ENCODE measurements at regions not wholly inside any gene's neighbourhood (a gene's known extent, or its start where the extent isn't known, plus 50 kb on each side); places are given as distances from the start of the nearest gene placed in this dataset.

DNA sequence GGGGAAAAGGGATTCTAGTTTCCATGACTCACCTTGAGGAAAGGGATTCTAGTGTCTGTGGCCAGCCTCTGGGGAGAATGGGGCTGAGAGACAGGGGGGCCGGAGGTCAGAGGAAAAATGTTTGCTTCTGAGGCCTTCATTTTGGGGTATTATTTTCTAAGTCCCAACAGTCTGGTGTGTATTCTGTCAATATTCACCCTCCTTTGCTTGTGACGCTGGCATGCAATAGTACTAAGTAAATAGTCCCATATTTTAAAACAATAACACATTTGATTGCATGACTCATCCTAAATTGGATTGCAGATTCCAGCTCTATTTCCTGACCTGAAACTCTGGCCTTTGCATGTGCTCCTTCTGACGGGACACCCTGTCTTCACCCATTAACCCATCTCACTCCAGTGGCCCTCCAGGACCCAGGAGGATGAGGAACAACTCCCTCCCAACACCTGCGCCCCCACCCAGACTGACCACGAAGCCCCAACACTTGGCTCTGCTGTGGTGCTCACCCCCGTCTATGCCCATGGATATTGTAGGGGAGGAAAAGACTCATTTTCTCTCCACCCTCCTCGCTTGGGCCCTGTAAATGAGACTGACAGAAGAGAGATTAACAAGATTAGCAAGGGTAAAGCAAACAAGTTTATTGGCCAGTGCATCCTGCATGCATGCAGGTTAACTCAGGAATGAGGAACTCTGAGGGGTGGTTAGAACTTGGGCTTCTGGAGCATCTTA lies 495.6 kb upstream of the KLF6 start:
- Histone ChIP-seq H3K27ac (ENCODE audit: low read depth, low read length) (no peak overlapping the region), H3K4me3 (ENCODE audit: insufficient read depth, low read length, poor library complexity, severe bottlenecking) (no peak overlapping the region), H3K9me3 (ENCODE audit: insufficient read depth, low read length) (no peaks in the 10 kb centered on the region), H3K79me2 (ENCODE audit: insufficient read depth, low read length) (no peaks in the 10 kb centered on the region), H3K4me2 (ENCODE audit: low read depth, low read length, poor library complexity, severe bottlenecking) (no peak overlapping the region), H4K20me1 (ENCODE audit: low read depth, low read length) (no peaks in the 10 kb centered on the region), H2AFZ (ENCODE audit: low read depth, low read length, severe bottlenecking) (no peak overlapping the region), H3F3A (ENCODE audit: insufficient read depth) (no peaks in the 10 kb centered on the region), H3K9ac (ENCODE audit: low read length) (no peak overlapping the region), H3K9me2 (replicated peaks; ENCODE audit: insufficient read depth, low read length) (no peaks in the 10 kb centered on the region), H3K27me3 (ENCODE audit: low read length) (no peaks in the 10 kb centered on the region), H3K36me3 (ENCODE audit: low read length) (no peaks in the 10 kb centered on the region)
- no peak for TF ChIP-seq EZH2phosphoT487 (conservative IDR thresholded peaks at IDR 0.05; ENCODE audit: low read length)
- TF ChIP-seq, protein P1, sequence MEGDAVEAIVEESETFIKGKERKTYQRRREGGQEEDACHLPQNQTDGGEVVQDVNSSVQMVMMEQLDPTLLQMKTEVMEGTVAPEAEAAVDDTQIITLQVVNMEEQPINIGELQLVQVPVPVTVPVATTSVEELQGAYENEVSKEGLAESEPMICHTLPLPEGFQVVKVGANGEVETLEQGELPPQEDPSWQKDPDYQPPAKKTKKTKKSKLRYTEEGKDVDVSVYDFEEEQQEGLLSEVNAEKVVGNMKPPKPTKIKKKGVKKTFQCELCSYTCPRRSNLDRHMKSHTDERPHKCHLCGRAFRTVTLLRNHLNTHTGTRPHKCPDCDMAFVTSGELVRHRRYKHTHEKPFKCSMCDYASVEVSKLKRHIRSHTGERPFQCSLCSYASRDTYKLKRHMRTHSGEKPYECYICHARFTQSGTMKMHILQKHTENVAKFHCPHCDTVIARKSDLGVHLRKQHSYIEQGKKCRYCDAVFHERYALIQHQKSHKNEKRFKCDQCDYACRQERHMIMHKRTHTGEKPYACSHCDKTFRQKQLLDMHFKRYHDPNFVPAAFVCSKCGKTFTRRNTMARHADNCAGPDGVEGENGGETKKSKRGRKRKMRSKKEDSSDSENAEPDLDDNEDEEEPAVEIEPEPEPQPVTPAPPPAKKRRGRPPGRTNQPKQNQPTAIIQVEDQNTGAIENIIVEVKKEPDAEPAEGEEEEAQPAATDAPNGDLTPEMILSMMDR (IDR thresholded peaks at IDR 0.05; ENCODE audit: insufficient read depth, low read length, poor library complexity, severe bottlenecking): no peak

DNA sequence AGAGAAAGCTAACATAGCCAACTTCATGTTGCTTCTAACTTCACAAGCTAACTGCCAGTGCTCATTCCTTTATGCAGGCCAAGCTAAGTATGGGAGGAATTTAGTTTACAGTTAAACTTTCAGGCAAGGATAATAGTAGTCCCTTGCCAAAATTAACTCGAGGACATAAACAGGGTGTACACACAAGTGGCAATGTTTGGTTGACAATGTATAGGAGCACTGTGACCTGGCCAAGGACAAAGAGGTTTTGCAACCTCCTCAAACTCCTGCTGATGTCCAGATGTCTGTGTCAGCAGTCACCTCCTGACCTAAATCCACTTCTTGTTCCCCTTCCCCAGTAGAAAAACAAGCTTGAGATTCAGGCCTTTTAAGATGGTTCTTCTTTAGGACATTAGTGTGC lies 494.6 kb upstream of the KLF6 start:
- Histone ChIP-seq H3F3A (ENCODE audit: insufficient read depth) (no peaks in the 10 kb centered on the region), H3K27ac (ENCODE audit: low read depth, low read length) (no peak overlapping the region), H3K79me2 (ENCODE audit: insufficient read depth, low read length) (no peaks in the 10 kb centered on the region), H3K9me2 (replicated peaks; ENCODE audit: insufficient read depth, low read length) (no peaks in the 10 kb centered on the region), H3K4me3 (ENCODE audit: insufficient read depth, low read length, poor library complexity, severe bottlenecking) (no peak overlapping the region), H2AFZ (ENCODE audit: low read depth, low read length, severe bottlenecking) (no peak overlapping the region), H4K20me1 (ENCODE audit: low read depth, low read length) (no peaks in the 10 kb centered on the region), H3K36me3 (ENCODE audit: low read length) (no peaks in the 10 kb centered on the region), H3K27me3 (ENCODE audit: low read length) (no peaks in the 10 kb centered on the region), H3K9me3 (ENCODE audit: insufficient read depth, low read length) (no peaks in the 10 kb centered on the region), H3K4me2 (ENCODE audit: low read depth, low read length, poor library complexity, severe bottlenecking) (no peak overlapping the region), H3K9ac (ENCODE audit: low read length) (no peak overlapping the region)
- TF ChIP-seq, protein P1 (IDR thresholded peaks at IDR 0.05; ENCODE audit: insufficient read depth, low read length, poor library complexity, severe bottlenecking): no peak
- no peak for TF ChIP-seq EZH2phosphoT487 (conservative IDR thresholded peaks at IDR 0.05; ENCODE audit: low read length)

DNA sequence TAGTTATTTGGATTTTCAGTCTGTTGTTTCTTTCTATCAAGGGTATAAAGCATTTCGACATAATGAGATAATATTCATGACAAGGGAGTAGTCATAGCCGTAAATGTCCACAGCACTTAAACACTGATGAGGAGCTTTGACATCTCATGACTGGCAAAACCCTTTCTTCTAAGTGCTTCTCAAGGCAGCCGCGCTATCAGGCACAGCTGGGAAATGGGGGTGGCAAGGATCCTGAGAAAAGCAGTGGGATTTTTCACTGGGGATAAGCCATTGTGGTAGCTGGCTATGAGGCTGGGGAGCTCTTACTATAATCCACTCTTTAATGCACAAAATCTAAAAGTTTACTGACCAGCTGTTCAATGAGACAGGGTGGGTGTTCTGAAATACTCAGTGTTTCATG lies 493.2 kb upstream of the KLF6 start:
- Histone ChIP-seq H3K9ac (ENCODE audit: low read length) (no peak overlapping the region), H3K9me2 (replicated peaks; ENCODE audit: insufficient read depth, low read length) (no peaks in the 10 kb centered on the region), H3K79me2 (ENCODE audit: insufficient read depth, low read length) (no peaks in the 10 kb centered on the region), H3K36me3 (ENCODE audit: low read length) (no peaks in the 10 kb centered on the region), H2AFZ (ENCODE audit: low read depth, low read length, severe bottlenecking) (no peak overlapping the region), H3F3A (ENCODE audit: insufficient read depth) (no peaks in the 10 kb centered on the region), H4K20me1 (ENCODE audit: low read depth, low read length) (no peaks in the 10 kb centered on the region), H3K9me3 (ENCODE audit: insufficient read depth, low read length) (no peaks in the 10 kb centered on the region), H3K27ac (ENCODE audit: low read depth, low read length) (no peak overlapping the region), H3K27me3 (ENCODE audit: low read length) (no peaks in the 10 kb centered on the region), H3K4me3 (ENCODE audit: insufficient read depth, low read length, poor library complexity, severe bottlenecking) (no peak overlapping the region), H3K4me2 (ENCODE audit: low read depth, low read length, poor library complexity, severe bottlenecking) (no peak overlapping the region)
- no peak for TF ChIP-seq EZH2phosphoT487 (conservative IDR thresholded peaks at IDR 0.05; ENCODE audit: low read length)
- TF ChIP-seq, protein P1 (IDR thresholded peaks at IDR 0.05; ENCODE audit: insufficient read depth, low read length, poor library complexity, severe bottlenecking): no peak
